Stimulated activated CD4-positive, alpha-beta T cell treated with anti-CD3 and anti-CD28 coated beads, Interleukin-1b, Interleukin-23, amount 100 ng/mL, for 48 hours (primary cell): ENCODE measurements at regions not wholly inside any gene's neighbourhood (a gene's known extent, or its start where the extent isn't known, plus 50 kb on each side); places are given as distances from the start of the nearest gene placed in this dataset.
"Not testable (repeated sequence)": the region's sequence is repeated elsewhere in the genome, so short reads cannot be mapped to it uniquely, and the experiment has no call there.

ENCODE experiments used
- DNase-seq: peaks from one replicate; pipeline ENCODE4 v3.0.0-alpha.2; 2020

- DNase-seq: no peak
Measured at GRCh38 chr2:72001937-72002690, 145.5 kb downstream of the CYP26B1 start.

GRCh38 chr2:72000110-72000509, 147.6 kb downstream of the CYP26B1 start:
- DNase-seq: no peak

DNA sequence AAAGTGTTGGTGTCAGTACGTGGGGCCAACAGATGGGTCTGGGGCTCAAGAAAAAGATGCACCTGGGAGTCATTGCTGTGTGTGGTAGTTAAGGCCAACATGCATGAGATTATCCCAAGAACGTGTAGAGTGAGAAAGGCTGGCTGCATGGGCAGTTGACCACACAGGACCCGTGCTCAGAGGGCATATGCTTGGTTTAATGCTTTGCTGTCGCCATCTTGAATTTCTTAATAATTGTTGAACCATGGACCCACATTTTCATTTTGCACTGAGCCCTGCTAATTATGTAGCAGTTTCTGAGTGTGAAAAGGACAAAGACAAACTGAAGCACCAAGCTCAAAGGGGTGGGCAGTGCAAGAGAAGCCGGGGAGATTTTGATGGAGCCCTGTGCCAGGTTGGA, 148.1 kb downstream of the CYP26B1 start:
- DNase-seq: no peak

DNA sequence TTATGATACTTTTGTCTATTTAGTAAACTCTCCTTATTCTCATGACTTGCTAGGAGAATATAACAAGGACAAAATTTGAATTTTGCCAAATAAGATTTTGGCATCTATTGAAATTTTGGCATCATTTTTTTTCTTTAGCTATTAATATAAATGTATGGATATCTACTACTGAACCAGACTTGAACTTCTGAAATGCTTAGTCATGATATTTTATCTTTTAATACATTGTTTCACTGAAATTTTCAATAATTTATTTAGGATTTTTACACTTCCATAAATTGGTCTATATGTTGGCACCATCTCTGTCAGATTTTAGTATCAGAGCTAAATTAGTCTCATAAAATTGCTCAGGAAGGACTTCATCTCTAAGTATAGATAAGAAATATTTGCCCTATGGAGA, 149.8 kb downstream of the CYP26B1 start:
- no peak for DNase-seq

DNA sequence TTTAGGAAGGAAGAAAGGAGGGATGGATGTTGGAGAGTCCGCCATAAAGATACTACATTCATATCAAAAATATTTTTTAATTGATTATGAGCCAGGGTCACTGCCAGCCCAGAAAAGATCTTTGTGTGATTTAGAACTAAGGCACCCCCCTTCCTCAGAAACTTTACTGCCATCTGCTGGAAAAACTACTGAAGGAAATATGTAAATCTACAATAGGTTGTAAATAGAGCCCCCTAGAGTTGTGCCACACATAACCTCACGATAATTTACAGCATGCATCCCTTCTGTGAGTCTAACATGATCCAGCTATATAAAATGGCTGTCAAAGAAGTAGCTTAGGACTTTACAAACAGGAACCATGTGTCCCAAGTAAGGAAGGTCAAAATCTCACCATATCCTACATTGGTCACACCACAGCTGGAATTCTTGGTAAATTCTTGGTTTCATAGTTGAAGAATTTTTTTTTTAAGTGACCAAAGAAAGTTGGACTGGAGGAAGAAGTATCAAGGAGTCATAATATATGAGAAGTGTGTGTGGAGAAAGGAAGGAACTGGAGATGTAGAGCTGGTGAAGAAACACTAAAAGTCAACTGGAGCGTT, 152.5 kb downstream of the CYP26B1 start:
- no peak for DNase-seq

GRCh38 chr2:71992036-71992435, 155.6 kb downstream of the CYP26B1 start:
- DNase-seq: no peak

GRCh38 chr2:71991397-71991796, 156.3 kb downstream of the CYP26B1 start:
- DNase-seq: no peak

DNA sequence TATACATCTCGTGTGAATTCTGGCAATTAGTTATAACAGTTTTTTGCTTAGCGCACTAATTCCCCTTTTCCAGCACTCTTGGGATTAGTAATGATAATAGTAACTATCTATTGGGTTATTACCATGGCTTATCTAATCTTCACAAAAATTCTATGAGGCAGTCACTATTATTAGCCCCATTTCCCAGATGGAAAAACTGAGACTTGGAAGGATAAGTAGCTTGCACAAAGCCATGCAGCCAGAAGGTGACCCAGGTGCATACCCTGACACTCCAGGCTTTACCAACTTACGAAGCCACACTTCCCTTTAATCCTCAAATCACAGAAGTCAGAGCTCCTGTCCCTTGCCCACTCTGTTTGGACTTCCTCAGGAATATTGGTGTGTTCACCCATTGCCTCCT, 156.8 kb downstream of the CYP26B1 start:
- DNase-seq: no peak

DNA sequence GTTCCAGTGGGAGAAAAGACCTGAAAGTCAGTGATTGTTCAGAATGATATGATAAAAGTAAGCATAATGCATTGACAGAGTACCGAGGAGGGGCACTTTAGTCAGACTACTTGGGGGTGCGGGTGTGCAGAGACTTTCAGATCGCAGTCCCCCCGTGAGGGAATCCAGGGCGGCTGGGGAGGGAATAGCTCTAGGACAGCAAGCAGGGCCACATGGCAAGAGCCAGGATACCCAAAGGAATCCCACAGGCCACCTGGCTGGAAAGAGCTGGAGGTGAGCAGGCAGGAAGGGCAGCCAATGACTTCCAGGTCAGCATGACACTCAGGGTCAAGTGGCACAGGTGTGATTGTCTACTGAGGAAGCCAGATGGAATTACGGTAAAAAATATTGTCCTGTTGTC, 157.5 kb downstream of the CYP26B1 start:
- DNase-seq: no peak

DNA sequence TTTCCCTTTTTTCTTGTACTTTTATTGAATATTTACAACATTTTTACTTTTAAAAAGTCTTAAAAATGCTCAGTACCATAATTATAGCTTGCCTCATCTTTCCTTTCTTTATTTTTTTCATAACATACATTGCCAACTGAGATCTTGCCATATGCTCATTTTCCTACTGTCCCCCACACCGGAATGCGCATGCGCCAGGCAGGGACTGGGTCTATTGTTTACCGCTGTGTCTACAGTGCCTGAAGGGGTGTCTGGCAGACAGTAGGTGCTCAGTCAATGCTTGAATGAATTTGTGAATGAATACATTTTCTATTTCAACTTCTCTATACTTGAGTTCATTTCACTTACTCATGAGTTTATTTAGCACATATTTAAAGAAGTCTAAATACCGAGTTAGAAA, 158.0 kb downstream of the CYP26B1 start:
- no peak for DNase-seq

GRCh38 chr2:71988170-71988569, 159.5 kb downstream of the CYP26B1 start:
- no peak for DNase-seq

GRCh38 chr2:71976685-71977084, 171.0 kb downstream of the CYP26B1 start:
- no peak for DNase-seq

DNA sequence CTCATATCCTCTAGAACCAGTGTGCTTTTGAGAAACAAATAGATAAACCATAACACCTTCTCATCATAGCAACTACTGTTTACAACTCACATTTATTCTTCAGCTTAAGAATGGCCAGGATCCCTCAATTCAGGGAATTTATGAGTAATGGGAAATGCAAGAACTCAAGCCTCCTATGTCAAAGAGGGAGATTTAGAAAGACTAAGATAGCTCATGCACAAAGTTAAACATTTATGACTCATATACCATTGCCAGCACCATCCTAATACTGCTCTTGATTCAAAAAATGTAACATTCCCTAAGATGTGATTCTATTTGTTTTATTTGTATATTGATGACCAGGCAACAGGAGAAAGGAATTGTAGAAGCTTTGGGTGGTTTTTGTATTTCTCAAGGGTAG, 172.8 kb downstream of the CYP26B1 start:
- DNase-seq: no peak

DNA sequence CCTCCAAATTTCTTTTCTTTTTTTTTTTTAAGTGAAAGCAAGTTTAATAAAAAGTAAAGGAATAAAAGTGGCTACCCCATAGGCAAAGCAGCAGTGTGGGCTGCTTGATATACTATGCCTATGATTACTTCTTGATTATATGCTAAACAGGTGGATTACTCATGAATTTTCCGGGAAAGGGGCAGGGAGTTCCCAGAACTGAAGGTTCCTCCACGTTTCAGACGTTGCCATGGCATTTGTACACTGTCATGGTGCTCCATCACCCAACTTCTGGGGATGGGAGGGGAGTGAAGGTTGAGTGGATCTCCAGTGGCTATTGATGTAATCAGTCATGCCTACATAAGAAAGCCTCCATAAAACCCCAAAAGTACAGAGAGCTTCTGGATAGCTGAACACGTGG, 176.2 kb downstream of the CYP26B1 start:
- DNase-seq: no peak

- no peak for DNase-seq
Measured at GRCh38 chr2:71965530-71965929, 182.1 kb downstream of the CYP26B1 start.

DNA sequence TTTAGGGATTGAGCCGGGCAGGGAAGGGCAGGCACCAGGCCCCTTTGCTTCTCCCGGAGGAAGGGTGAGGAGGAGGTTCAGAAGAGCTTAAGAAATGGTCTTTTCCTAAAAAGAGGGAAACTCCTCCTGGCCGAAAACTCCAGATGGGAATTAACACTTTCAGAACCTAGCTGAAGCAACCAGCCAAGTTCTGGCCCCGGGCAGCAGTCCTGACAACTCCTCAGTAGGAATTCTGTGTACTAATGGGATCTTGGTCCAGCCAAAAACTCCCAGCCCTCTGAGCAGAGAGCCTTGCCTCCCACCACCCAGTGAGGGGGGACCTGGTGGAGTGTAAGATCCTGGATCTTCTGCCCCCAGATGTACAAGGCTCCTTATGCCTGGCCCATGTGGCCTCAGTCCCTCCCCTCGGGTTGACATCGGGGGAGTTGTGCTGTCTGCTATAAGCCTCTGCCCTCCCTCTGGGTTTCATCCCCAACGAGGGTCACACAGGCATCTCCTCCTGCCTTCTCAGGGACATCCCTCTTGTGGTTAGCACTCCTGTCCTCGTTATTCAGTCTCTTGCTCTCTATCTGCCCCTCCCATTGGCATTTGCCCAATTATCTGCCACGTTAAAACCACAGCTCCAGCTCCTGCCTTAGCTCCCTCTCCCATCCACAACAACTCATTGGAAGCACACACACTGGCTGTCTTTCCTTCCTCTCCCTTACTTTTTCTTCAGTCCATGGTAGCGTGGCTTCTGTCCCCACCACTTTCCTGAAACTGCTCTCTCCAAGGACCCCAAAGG, 184.6 kb downstream of the CYP26B1 start:
- DNase-seq: no peak

- DNase-seq: no peak
Measured at GRCh38 chr2:71962350-71962749, 185.3 kb downstream of the CYP26B1 start.

GRCh38 chr2:71961289-71962027, 186.2 kb downstream of the CYP26B1 start:
- DNase-seq: no peak

- DNase-seq: no peak
Measured at GRCh38 chr2:71959494-71959893, 188.2 kb downstream of the CYP26B1 start.

DNA sequence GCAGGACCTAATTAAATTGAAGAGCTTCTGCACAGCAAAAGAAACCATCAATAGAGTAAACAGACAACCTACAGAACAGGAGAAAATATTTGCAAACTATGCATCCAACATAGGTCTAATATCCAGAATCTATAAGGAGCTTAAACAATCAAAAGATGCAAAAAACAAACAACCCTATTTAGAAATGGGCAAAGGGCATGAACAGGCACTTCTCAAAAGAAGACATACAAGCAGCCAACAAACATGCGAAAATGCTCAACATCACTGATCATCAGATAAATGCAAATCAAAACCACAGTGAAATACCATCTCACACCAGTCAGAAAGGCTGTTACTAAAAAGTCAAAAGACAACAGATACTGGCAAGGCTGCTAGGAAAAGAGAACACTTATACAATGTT, 189.2 kb downstream of the CYP26B1 start:
- DNase-seq: not testable (repeated sequence)

DNA sequence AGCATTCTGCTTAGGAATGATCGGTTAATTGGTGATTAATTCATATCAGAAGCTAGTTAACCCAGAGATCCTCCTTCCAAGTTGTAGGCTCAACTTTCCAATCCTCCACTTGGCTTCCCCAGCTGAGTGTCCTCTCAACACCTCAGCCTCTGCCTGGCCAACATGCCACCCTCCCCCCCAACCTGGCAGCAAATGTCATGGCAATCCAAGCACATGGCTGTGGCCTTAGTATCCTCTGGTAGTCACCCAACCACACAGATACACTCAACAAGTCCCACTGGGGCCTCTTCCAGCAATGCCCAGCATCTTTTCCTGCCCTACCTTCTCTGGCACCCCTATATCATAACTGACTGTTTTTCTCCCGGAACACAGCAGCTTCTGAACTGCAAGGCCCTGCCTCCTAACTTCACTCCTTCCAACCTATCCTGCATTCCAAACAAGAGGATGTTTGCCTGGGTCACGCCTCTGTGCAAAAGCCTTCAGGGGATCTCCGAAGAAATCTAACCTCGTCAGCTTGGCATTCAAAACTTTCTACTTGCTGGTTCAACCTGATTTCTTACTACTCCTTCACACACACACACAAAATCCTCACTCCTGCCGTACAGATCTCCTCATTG, 195.0 kb downstream of the CYP26B1 start:
- no peak for DNase-seq

GRCh38 chr2:71951718-71952404, 195.8 kb downstream of the CYP26B1 start:
- no peak for DNase-seq
